COR-L47 (cell line): ENCODE measurements at regions not wholly inside any gene's neighbourhood (a gene's known extent, or its start where the extent isn't known, plus 50 kb on each side); places are given as distances from the start of the nearest gene placed in this dataset.

ENCODE experiments used
- DNase-seq: peaks from one replicate; lab custom pipeline; 2025; lab: John Stamatoyannopoulos, UW

DNA sequence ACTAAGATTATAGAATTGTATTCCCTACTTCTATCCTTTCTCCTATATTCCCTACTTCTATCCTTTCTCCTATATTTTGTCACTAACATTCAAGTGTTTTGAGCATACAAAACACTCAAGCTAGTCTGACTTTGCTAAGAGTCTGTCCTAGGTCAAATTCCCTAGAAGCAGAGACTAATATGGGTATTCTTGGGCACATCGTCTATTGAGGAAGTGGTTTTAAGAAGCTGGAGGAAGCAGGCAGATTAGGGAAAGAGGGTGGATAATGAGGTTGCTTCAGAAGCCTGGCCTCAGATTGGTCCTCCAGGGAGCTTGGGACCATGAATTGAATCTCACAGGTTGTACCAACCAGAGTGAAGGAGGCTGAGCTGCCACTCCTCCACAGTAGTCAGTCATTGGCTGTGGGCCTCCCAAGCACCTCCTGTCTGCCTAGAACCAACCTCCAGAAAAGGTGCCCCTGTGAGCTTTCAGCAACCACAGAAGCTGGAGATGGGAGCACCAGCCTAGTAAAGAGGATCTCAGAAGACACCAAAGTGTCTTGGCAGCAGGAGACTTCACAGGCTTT, 295.9 kb upstream of the PHF14 start:
- no peak for DNase-seq

- no peak for DNase-seq
Measured at GRCh38 chr7:10684606-10685005, 289.1 kb upstream of the PHF14 start.

GRCh38 chr7:10685040-10685439, 288.6 kb upstream of the PHF14 start:
- DNase-seq = no peak

DNA sequence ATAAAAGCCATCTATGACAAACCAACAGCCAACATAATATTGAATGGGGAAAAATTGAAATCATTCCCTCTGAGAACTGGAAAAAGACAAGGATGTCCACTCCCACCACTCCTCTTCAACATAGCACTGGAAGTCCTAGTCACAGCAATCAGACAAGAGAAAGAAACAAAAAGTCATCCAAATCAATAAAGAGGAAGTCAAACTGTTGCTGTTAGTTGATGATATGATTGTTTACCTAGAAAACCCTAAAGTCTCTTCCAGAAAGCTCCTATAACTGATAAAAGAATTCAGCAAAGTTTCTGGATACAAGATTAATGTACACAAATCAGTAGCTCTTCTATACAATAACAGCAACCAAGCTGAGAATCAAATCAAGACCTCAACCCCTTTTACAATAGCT, 285.1 kb upstream of the PHF14 start:
- no peak for DNase-seq

GRCh38 chr7:10696064-10696463, 277.6 kb upstream of the PHF14 start:
- DNase-seq = no peak

GRCh38 chr7:10703059-10703458, 270.6 kb upstream of the PHF14 start:
- no peak for DNase-seq

DNA sequence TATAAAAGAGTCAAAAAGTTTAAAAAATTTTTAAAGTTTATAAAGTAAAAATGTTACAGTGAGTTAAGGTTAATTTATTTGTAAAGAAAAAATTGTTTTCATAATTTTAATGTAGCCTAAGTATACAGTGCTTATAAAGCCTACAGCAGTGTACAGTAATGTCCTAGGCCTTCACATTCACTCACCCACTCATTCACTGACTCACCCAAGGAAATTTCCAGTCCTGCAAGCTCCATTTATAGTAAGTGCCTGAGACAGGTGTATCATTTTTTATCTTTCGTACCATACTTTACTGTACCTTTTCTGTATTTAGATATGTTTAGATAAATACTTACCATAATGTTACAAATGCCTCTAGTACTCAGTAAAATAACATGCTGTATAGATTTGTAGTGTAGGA, 269.7 kb upstream of the PHF14 start:
- DNase-seq = no peak

DNA sequence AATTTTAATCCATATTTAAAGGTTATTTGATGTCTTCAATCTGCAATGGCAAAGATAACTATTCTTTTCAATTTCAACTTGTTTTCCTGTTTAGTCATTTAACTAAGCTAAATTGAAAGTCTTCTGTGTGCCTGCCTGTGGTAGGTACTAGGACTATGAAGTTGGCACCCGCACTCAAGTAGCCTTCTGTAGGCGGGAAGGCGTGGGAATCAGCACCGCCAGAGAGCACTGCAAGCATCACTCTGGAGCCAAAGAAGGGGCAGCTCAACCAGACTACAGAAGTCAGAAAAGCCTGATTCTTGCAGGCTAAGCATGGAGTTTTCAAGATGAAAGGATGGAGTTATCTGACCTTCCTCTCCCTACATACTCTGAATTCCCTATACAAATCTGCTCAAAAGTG, 269.0 kb upstream of the PHF14 start:
- no peak for DNase-seq

DNA sequence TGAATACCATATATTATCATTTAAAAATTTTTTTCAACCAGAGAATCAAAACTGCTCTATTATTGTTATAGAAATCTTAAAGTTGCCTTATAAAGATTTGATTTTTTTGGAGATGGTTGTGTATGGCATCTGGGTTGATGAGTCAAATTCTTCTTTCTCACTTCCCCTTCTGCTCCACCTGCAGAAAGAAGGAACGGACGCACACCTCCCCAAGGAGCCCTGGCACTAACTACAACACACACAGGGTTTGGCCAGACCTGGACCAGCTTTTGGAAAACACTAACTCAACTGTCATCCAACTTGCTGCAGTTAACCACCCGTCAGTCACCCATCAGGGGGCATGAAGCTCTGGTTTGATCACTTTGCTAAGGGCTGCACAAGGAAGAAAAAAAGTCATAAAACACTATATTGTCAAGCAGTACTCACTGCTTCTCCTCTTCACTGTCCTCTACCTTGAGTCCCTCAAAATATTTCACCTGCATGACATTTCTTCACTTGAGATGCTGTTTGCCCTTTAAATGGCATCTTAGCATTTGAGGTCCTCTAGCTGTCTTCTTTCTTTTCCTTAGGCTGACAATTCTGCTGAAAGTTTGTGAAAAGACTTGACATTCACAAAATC, 266.7 kb upstream of the PHF14 start:
- no peak for DNase-seq

GRCh38 chr7:10707519-10707918, 266.2 kb upstream of the PHF14 start:
- no peak for DNase-seq

- peak; percentile 65 for DNase-seq
Measured at GRCh38 chr7:10708447-10708846, 265.2 kb upstream of the PHF14 start.

- DNase-seq = no peak
Measured at GRCh38 chr7:10718768-10719167, 254.9 kb upstream of the PHF14 start.

- no peak for DNase-seq
Measured at GRCh38 chr7:10720042-10720441, 253.6 kb upstream of the PHF14 start.

- no peak for DNase-seq
Measured at GRCh38 chr7:10721289-10721688, 252.4 kb upstream of the PHF14 start.

DNA sequence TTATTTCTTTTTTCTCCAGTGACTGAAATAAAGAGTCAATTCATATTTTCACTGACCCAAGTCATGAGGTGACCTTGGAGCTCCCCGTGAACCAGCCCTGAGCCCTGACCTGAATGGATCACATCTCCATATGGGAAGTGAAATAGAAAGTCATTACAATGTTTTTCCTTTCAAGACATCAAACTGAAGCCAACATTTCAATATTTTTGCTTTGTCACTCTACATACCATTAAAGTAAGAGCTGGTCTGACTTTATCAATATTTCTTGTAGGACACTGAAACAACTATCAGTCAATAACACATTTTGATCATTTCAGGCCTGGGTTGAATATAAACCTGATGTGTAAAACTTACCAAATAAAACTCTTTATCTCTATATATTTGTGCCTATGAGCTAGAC, 249.8 kb upstream of the PHF14 start:
- DNase-seq = no peak

GRCh38 chr7:10724449-10724848, 249.2 kb upstream of the PHF14 start:
- no peak for DNase-seq

- DNase-seq = no peak
Measured at GRCh38 chr7:10727636-10728035, 246.0 kb upstream of the PHF14 start.

DNA sequence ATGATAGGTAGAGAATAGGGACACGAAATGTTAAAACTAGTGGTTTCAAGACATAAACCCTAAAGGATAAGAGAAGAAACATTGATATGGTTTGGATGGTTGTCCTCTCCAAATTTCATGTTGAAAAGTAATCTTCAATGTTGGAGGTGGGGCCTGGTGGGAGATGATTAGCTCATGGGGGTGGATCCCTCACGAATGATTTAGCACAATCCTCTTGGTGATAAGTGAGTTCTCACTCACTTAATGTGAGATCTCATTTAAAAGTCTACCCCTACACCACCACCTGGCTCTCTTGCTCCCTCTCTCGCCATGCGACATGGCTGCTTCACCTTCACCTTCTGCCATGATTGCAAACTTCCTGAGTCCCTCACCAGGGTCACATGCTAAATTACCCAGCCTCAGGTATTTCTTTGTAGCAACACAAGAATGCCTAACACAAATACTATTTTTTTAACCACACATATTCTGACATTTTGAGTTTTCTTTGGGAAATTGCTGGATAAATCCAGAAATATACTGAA, 242.4 kb upstream of the PHF14 start:
- DNase-seq = no peak

- no peak for DNase-seq
Measured at GRCh38 chr7:10733747-10734146, 239.9 kb upstream of the PHF14 start.

GRCh38 chr7:10734595-10734994, 239.1 kb upstream of the PHF14 start:
- DNase-seq = no peak

- DNase-seq = no peak
Measured at GRCh38 chr7:10739401-10739800, 234.3 kb upstream of the PHF14 start.

DNA sequence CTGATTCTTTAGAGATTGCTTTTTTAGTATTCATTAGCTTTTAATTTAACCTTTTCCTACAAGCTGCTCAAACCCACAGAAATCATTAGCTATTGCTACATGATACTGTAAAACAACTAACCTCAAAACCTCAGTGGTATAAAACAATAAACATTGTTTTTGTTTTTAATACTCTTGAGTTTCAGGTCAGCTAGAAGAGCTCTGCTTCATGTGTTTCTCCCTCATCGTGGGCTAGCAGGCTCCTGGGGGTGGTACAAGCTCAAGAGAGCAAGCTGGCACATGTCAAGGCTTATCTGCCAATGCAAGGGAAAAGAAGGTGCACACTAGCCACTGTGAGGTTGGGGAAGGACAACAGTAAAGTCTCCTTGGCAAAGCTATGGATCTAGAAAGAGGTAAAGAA, 232.9 kb upstream of the PHF14 start:
- DNase-seq = no peak

DNA sequence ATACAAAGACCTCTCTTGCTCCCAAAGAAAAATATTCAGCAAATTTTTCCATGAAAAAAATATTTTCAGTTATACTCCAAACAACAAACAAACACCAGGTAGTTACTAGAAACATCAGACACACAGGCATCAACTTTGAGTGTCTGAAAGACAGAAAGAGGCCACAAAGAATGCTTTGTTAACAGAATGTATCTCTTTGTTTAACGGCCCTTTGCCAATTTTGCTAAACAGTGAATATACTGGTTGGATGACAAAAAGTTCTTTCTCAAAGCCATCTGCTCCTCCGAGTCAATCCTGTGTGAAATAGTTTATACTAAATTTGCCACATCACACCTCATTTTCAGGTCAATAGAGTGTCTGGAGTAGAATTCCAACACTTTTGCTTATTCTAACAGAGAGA, 216.7 kb upstream of the PHF14 start:
- DNase-seq = no peak

GRCh38 chr7:10759120-10759519, 214.6 kb upstream of the PHF14 start:
- no peak for DNase-seq
